ENCODE measurements at regions not wholly inside any gene's neighbourhood (a gene's known extent, or its start where the extent isn't known, plus 50 kb on each side); places are given as distances from the start of the nearest gene placed in this dataset.

- H3K27me3 ChIP-seq (ENCODE audit: control insufficient read depth, insufficient read depth, low read length) = no peaks in the 10 kb centered on the region
- H3K9ac ChIP-seq (ENCODE audit: low read depth, low read length) = no peak overlapping the region
- no peaks in the 10 kb centered on the region for H3K36me3 ChIP-seq (ENCODE audit: control insufficient read depth, insufficient read depth, low read length)
- H3K4me3 ChIP-seq (ENCODE audit: low read depth, low read length) = no peak overlapping the region
- no peaks in the 10 kb centered on the region for H3K9me3 ChIP-seq (ENCODE audit: control insufficient read depth, insufficient read depth, low read length)
- no peaks in the 10 kb centered on the region for H3K4me1 ChIP-seq (ENCODE audit: control insufficient read depth, insufficient read depth, low read length)
Observed at GRCh38 chr10:78654047-78654590, 414.6 kb upstream of the ZMIZ1 start.

GRCh38 chr10:78655979-78656378, 412.8 kb upstream of the ZMIZ1 start:
- H3K9me3 ChIP-seq (ENCODE audit: control insufficient read depth, insufficient read depth, low read length) = no peaks in the 10 kb centered on the region
- no peak overlapping the region for H3K4me3 ChIP-seq (ENCODE audit: low read depth, low read length)
- no peak overlapping the region for H3K9ac ChIP-seq (ENCODE audit: low read depth, low read length)
- H3K36me3 ChIP-seq (ENCODE audit: control insufficient read depth, insufficient read depth, low read length) = no peaks in the 10 kb centered on the region
- H3K27me3 ChIP-seq (ENCODE audit: control insufficient read depth, insufficient read depth, low read length) = no peaks in the 10 kb centered on the region
- H3K4me1 ChIP-seq (ENCODE audit: control insufficient read depth, insufficient read depth, low read length) = no peaks in the 10 kb centered on the region

- H3K4me3 ChIP-seq (ENCODE audit: low read depth, low read length) = no peak overlapping the region
- no peaks in the 10 kb centered on the region for H3K4me1 ChIP-seq (ENCODE audit: control insufficient read depth, insufficient read depth, low read length)
- H3K9ac ChIP-seq (ENCODE audit: low read depth, low read length) = no peak overlapping the region
- H3K36me3 ChIP-seq (ENCODE audit: control insufficient read depth, insufficient read depth, low read length) = no peaks in the 10 kb centered on the region
- no peaks in the 10 kb centered on the region for H3K27me3 ChIP-seq (ENCODE audit: control insufficient read depth, insufficient read depth, low read length)
- no peaks in the 10 kb centered on the region for H3K9me3 ChIP-seq (ENCODE audit: control insufficient read depth, insufficient read depth, low read length)
Observed at GRCh38 chr10:78656417-78657162, 412.2 kb upstream of the ZMIZ1 start.

GRCh38 chr10:78657163-78657861, 411.5 kb upstream of the ZMIZ1 start:
- H3K9me3 ChIP-seq (ENCODE audit: control insufficient read depth, insufficient read depth, low read length) = no peaks in the 10 kb centered on the region
- H3K36me3 ChIP-seq (ENCODE audit: control insufficient read depth, insufficient read depth, low read length) = no peaks in the 10 kb centered on the region
- no peaks in the 10 kb centered on the region for H3K27me3 ChIP-seq (ENCODE audit: control insufficient read depth, insufficient read depth, low read length)
- no peaks in the 10 kb centered on the region for H3K4me1 ChIP-seq (ENCODE audit: control insufficient read depth, insufficient read depth, low read length)
- no peak overlapping the region for H3K4me3 ChIP-seq (ENCODE audit: low read depth, low read length)
- H3K9ac ChIP-seq (ENCODE audit: low read depth, low read length) = no peak overlapping the region

GRCh38 chr10:78657862-78658165, 411.0 kb upstream of the ZMIZ1 start:
- Histone ChIP-seq H3K9me3 (ENCODE audit: control insufficient read depth, insufficient read depth, low read length) (no peaks in the 10 kb centered on the region), H3K4me1 (ENCODE audit: control insufficient read depth, insufficient read depth, low read length) (no peaks in the 10 kb centered on the region), H3K36me3 (ENCODE audit: control insufficient read depth, insufficient read depth, low read length) (no peaks in the 10 kb centered on the region), H3K9ac (ENCODE audit: low read depth, low read length) (no peak overlapping the region), H3K27me3 (ENCODE audit: control insufficient read depth, insufficient read depth, low read length) (no peaks in the 10 kb centered on the region), H3K4me3 (ENCODE audit: low read depth, low read length) (no peak overlapping the region)

- H3K27me3 ChIP-seq (ENCODE audit: control insufficient read depth, insufficient read depth, low read length) = no peaks in the 10 kb centered on the region
- H3K9ac ChIP-seq (ENCODE audit: low read depth, low read length) = no peak overlapping the region
- no peaks in the 10 kb centered on the region for H3K4me1 ChIP-seq (ENCODE audit: control insufficient read depth, insufficient read depth, low read length)
- H3K36me3 ChIP-seq (ENCODE audit: control insufficient read depth, insufficient read depth, low read length) = no peaks in the 10 kb centered on the region
- no peak overlapping the region for H3K4me3 ChIP-seq (ENCODE audit: low read depth, low read length)
- no peaks in the 10 kb centered on the region for H3K9me3 ChIP-seq (ENCODE audit: control insufficient read depth, insufficient read depth, low read length)
Observed at GRCh38 chr10:78658645-78659597, 409.8 kb upstream of the ZMIZ1 start.

GRCh38 chr10:78659598-78659967, 409.2 kb upstream of the ZMIZ1 start:
- no peaks in the 10 kb centered on the region for H3K36me3 ChIP-seq (ENCODE audit: control insufficient read depth, insufficient read depth, low read length)
- H3K4me1 ChIP-seq (ENCODE audit: control insufficient read depth, insufficient read depth, low read length) = no peaks in the 10 kb centered on the region
- H3K9ac ChIP-seq (ENCODE audit: low read depth, low read length) = no peak overlapping the region
- H3K9me3 ChIP-seq (ENCODE audit: control insufficient read depth, insufficient read depth, low read length) = peaks cover 4% of the 10 kb centered on the region
- no peaks in the 10 kb centered on the region for H3K27me3 ChIP-seq (ENCODE audit: control insufficient read depth, insufficient read depth, low read length)
- H3K4me3 ChIP-seq (ENCODE audit: low read depth, low read length) = no peak overlapping the region

- no peak overlapping the region for H3K9ac ChIP-seq (ENCODE audit: low read depth, low read length)
- H3K36me3 ChIP-seq (ENCODE audit: control insufficient read depth, insufficient read depth, low read length) = no peaks in the 10 kb centered on the region
- H3K27me3 ChIP-seq (ENCODE audit: control insufficient read depth, insufficient read depth, low read length) = no peaks in the 10 kb centered on the region
- peaks cover 13% of the 10 kb centered on the region for H3K9me3 ChIP-seq (ENCODE audit: control insufficient read depth, insufficient read depth, low read length)
- no peak overlapping the region for H3K4me3 ChIP-seq (ENCODE audit: low read depth, low read length)
- H3K4me1 ChIP-seq (ENCODE audit: control insufficient read depth, insufficient read depth, low read length) = no peaks in the 10 kb centered on the region
Observed at GRCh38 chr10:78660446-78661106, 408.2 kb upstream of the ZMIZ1 start.

- Histone ChIP-seq H3K4me1 (ENCODE audit: control insufficient read depth, insufficient read depth, low read length) (no peaks in the 10 kb centered on the region), H3K27me3 (ENCODE audit: control insufficient read depth, insufficient read depth, low read length) (no peaks in the 10 kb centered on the region), H3K9me3 (ENCODE audit: control insufficient read depth, insufficient read depth, low read length) (peaks cover 13% of the 10 kb centered on the region), H3K36me3 (ENCODE audit: control insufficient read depth, insufficient read depth, low read length) (no peaks in the 10 kb centered on the region), H3K9ac (ENCODE audit: low read depth, low read length) (no peak overlapping the region), H3K4me3 (ENCODE audit: low read depth, low read length) (no peak overlapping the region)
Observed at GRCh38 chr10:78663721-78664120, 405.0 kb upstream of the ZMIZ1 start.

- Histone ChIP-seq H3K36me3 (ENCODE audit: control insufficient read depth, insufficient read depth, low read length) (no peaks in the 10 kb centered on the region), H3K4me3 (ENCODE audit: low read depth, low read length) (no peak overlapping the region), H3K9ac (ENCODE audit: low read depth, low read length) (no peak overlapping the region), H3K4me1 (ENCODE audit: control insufficient read depth, insufficient read depth, low read length) (no peaks in the 10 kb centered on the region), H3K27me3 (ENCODE audit: control insufficient read depth, insufficient read depth, low read length) (no peaks in the 10 kb centered on the region), H3K9me3 (ENCODE audit: control insufficient read depth, insufficient read depth, low read length) (peaks cover 13% of the 10 kb centered on the region)
Observed at GRCh38 chr10:78664929-78665553, 403.7 kb upstream of the ZMIZ1 start.

GRCh38 chr10:78672918-78673317, 395.8 kb upstream of the ZMIZ1 start:
- no peak overlapping the region for H3K4me3 ChIP-seq (ENCODE audit: low read depth, low read length)
- H3K36me3 ChIP-seq (ENCODE audit: control insufficient read depth, insufficient read depth, low read length) = no peaks in the 10 kb centered on the region
- no peak overlapping the region for H3K9ac ChIP-seq (ENCODE audit: low read depth, low read length)
- no peaks in the 10 kb centered on the region for H3K27me3 ChIP-seq (ENCODE audit: control insufficient read depth, insufficient read depth, low read length)
- H3K9me3 ChIP-seq (ENCODE audit: control insufficient read depth, insufficient read depth, low read length) = no peaks in the 10 kb centered on the region
- H3K4me1 ChIP-seq (ENCODE audit: control insufficient read depth, insufficient read depth, low read length) = no peaks in the 10 kb centered on the region
